ENCODE measurements at regions not wholly inside any gene's neighbourhood (a gene's known extent, or its start where the extent isn't known, plus 50 kb on each side); places are given as distances from the start of the nearest gene placed in this dataset.

DNA sequence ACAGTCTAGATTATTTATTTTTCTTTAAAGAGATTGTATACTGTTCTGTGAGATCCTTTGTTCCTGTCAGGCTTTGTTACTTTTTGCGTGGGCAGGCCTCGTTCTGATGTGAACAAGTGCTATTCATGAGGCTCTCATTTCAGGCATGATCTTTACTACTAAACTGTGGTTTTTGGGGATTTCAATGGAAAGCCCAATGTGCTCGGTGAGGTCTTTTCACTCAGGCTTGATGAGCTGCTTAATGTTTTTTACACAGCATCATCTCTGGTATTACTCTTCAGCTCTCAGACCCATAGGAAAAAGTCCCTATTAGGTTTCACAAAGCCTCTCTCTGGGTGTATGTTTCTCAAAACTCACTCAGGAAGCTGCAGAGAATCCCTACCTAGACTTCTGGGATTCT, 419.4 kb downstream of the GPATCH2 start:
- TF ChIP-seq, protein P1, sequence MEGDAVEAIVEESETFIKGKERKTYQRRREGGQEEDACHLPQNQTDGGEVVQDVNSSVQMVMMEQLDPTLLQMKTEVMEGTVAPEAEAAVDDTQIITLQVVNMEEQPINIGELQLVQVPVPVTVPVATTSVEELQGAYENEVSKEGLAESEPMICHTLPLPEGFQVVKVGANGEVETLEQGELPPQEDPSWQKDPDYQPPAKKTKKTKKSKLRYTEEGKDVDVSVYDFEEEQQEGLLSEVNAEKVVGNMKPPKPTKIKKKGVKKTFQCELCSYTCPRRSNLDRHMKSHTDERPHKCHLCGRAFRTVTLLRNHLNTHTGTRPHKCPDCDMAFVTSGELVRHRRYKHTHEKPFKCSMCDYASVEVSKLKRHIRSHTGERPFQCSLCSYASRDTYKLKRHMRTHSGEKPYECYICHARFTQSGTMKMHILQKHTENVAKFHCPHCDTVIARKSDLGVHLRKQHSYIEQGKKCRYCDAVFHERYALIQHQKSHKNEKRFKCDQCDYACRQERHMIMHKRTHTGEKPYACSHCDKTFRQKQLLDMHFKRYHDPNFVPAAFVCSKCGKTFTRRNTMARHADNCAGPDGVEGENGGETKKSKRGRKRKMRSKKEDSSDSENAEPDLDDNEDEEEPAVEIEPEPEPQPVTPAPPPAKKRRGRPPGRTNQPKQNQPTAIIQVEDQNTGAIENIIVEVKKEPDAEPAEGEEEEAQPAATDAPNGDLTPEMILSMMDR (IDR thresholded peaks at IDR 0.05): no peak
- TF ChIP-seq POLR2A (IDR thresholded peaks at IDR 0.05): no peak
